MV-4-11 (cell line): ENCODE measurements at regions not wholly inside any gene's neighbourhood (a gene's known extent, or its start where the extent isn't known, plus 50 kb on each side); places are given as distances from the start of the nearest gene placed in this dataset.

Experiments
- DNase-seq: peaks from one replicate; lab custom pipeline; 2025; lab: John Stamatoyannopoulos, UW

DNA sequence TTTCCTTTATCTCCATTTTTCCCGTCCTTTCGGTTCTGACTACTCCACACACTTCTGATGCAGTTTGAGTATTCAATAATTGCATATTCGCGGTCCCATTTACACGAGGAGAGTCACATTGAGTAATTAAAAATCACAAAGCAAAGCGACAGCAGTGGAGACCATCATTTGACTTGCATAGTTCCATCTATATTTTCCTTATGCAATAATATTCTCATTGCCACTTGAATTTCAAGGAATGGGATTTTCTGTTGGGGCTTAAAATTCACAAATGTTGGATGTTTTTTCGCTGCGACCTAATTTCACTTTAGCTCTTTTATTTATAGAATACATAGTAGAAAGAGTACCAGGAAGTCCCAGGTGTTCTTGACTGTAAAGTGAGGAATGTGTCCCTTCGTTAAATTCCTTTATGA, 186.8 kb downstream of the ZEB2 start:
- DNase-seq: no peak

DNA sequence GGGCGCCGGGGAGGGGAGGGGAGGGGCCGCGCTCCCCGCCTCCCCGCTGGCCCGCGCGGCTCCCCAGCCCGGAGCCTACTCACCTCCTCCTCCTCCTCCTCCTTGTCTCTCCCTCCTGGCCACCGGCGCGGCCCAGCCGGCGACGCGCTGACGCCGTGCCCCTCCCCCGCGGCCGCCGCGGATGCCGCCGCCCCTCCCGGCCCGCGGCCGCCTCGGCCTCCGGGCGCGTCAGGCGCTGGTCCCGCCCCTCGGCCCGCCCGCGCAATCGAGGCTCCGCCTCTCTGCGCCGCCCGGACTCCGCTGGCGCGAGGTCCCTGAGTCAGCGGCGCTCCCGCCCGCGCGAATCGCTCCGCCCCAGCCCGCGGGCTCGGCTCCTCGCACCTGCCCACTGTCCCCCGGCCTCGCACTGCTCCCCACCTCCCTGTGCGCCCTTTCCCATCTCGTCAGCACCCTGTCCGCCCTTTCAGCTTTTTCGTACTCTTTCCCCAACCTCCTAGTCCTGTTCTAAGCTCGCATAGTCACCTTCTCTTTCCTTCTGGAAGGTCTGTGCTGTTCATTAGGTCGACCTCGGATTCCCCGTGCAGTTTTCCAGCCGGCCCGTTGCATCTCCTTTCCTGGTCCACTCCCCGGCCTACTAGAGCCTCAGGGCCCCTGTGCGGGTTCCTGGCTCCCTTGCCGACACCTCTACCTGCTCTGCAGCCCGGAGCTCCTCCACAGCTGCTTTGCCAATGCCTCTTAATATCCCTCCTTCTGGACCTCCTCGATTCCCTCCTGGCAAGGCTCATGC, 187.4 kb downstream of the ZEB2 start:
- peak; percentile 70 for DNase-seq

DNA sequence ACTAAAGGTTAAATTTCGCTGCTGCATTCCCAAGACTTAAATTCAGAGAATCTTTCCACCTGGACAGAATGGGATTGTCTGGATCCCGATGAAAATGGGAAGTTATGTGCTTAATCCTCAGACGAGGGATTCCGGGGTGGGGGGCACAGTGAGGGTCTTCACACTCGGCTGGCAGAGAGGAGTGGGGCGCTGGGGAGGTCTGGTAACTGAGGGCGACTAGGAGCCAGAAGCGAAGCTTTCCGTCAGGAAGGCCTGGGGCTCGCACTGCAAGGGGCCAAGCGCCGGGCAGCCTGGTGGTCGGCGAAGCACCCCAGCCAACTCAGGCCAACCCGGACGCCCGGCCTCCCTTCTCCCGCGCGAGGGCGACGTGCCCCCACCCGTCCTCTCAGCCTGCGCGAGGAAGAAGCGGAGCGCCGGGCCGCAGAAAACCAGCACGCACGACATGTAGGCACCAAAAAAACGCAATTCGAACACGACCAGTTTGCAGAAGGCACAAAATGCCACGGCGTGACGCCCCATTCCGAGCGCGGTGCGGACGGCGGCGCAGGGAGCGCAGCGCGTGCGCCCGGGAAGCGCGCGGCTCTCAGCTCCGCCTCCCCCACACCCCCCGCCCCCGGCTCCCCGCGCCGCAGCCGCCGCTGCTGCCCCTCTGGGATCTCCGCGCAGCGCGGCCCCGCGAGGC, 188.1 kb downstream of the ZEB2 start:
- DNase-seq: peak; percentile 65

DNA sequence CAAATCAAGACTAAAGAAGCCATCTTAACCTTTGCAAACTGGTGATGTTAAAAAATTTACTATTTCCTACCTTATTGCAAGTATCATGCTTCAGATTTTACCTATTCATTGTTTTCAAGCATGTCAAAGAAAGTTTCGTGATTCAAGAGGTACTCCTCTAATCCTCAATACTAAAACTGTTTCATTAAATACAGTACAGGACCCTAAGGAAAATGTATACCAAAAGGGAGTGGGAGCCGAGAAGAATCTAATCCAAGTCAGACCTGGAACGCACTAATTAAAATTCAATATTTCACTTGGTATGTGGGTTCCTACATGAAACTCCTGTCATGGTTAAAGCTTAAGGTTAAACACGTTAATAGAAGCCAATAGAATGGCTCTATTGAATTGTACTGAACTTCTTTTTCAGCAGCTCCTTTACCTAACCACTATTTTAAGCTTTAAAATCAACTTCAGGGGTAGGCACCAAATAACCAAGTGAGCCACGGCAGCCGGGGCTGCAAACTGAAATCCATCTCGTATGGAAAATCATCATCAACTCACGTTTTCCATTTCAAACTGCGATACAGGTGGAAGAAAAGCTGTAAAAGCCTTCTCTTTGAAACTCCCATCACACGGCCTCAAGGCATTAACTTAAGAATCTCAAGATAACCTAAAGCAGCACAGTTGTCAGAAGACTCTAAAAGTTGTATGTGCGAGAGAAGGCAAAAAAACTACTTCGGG, 188.8 kb downstream of the ZEB2 start:
- DNase-seq: no peak

DNA sequence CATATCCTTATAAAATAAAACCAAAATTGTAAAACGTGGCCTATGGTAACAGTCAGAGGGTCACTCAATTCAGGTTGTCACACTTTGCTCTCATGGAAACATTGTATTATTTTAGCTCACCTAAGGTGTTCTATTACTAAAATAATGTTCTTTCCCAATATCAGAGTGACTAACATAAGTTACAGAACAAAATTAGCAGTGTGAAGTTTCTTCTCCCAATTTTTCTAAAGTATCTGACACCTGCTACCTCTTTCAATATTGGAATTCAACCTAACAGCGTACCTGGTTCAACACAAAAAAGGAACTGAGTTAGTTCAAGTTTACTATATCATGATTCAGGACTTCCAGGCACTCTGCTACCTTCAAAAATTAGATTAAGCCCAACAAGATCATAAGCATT, 190.4 kb downstream of the ZEB2 start:
- DNase-seq: no peak

DNA sequence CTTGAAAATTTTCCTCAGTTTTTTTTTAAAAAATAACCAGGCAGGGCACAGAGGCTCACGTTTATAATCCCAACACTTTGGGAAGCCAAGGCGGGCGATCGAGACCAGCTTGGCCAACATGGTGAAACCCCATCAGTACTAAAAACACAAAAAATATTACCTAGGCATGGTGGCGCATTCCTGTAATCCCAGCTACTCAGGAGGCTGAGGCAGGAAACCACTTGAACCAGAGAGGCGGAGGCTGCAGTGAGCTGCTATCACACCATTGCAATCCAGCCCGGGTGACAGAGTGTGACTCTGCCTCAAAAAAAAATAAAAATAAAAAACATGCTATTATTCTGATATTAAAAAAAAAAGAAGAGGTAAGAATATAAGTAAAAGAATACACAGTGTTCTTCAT, 191.0 kb downstream of the ZEB2 start:
- no peak for DNase-seq

DNA sequence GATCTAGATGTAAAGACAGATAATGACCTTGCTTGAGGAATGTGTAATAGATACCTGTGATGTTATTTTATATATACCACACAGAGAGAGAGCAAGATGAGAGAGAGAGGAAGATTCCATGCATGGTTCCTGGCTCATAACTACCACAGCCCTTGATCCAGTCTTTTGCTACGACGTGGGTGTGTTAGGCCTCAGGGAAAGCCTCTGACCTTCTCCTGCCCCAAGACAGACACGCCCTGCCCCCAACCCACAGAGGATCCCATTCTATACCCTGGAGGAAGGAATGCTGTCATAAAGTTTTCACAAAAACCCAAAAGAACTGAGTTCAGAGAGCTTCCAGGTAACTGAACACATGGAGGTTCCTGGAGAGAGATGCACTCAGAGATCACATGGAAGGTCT, 193.1 kb downstream of the ZEB2 start:
- no peak for DNase-seq

DNA sequence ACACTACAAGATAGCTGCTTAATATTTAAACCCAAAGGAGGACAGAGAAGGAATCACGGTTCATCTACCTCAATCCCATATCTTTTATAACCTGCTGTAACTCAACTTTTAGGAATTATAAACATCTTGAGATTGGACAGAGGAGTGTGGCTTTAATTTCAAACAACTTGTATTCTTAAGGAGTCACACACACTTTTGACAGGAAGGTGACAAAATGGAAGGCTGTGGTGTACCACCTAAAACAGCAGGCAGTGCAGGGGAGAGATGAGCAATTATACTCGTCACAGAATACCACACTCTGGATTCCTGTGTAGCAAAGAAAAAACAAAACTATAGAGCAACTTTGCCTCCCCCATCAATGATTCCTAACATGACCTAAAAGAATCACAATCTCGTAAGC, 194.8 kb downstream of the ZEB2 start:
- no peak for DNase-seq

DNA sequence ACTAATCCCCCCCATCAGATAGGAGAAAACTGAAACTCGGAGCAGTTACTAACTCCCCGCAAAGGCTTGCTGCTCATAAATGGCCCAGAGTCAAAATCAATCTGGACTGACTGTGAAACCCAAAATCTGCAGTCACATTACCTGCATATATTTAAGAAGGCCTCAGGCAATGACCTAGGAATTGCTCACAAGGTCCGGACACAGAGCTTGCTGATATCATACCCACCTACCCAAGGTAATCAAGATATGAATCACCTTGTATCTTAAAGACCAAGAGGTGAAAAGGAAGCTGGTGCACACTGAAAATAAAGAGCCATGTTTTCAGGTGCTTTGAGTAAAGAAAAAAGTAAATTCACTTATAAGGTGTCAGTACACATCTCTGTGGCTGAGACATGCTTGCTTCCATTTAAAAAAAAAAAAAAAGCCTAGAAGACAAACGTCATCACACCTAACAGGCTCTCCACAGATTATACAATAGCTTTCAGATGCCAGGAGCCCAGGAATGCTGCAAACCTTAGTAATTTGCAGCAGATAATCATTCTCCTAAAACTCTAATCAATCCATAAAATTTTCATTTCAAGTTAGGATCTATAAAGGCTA, 195.4 kb downstream of the ZEB2 start:
- no peak for DNase-seq

DNA sequence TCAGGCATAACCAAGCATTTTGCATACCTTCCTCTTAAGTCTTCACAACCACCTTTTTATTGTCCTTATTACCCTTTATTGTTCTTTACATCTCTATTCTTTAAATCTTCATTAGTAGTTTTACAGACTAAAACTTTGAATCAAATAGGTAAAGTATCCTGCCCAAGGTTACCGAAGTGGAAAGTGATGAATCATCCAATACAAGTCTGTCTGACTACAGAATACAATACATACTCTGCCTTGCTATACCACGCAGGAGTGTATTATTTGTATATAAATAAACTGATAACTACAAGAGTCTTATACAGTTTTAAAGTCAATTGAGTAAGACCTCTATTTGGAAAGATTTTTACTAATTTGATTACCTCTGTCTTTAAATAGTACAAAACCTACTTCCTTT, 196.0 kb downstream of the ZEB2 start:
- DNase-seq: no peak

DNA sequence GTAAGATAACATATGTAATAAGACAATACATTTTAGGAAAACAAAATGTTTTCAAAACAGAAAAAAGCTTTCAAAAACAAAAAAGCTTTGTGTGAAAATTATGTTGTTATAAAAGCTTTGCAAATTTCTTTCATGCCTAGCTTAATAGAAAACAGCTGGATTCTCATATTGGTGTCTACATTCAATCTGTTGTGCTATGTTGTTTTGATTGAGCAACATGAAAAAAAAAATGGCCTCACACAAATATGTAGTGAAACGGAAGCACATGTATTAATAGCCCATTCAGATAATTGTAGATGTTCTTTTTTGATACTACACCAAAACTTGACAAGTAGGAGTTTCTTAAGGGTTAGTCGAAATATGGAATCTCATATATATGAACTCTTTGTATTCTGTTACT, 197.5 kb downstream of the ZEB2 start:
- no peak for DNase-seq

DNA sequence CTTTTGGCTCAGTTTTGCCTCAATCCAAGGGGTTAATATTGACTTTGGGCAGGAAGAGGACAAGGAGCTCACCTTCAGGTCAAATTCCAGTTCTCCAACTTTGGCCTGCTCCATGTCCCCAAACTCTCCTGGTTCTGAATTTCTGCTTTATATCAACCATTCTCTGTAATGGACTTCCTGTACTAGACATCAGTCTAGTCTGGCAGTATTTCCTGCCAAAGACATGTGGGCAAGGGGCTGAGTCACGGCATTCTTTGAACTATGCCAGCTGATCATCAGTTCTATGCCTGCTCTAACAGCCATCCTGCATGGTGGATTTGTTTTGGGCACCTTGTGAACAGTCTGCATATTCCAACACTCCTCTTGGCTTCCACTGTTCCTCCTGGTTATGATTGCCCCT, 199.4 kb downstream of the ZEB2 start:
- DNase-seq: peak; percentile 34

DNA sequence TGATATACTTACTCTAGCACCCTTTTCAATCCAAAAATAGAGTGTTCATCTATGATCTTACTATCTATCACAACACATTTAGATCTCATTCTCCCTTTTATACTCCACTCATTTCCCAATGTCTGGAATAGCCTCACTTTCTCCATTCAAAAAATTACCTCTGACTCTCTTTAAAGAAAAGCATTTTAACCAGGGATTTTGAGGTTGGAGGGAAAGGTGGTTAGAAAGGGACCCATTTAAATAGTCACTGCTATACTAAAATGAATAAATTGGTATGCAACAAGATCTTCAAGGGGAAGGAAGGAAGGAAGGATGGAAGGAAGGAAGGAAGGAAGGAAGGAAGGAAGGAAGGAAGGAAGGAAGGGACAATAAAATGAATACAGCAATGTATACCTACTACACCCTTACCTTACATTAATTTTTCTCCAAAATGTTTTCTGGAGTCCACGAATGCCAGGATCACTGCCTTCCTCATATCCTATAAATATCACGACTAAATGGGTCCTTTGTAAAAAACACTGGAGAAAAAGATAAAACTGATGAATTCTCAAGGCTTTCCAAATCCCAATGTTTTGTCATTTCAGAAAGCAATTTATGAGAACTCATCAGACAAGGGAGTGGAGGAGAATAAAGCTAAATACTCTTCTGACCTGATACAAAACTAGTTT, 202.7 kb downstream of the ZEB2 start:
- DNase-seq: no peak

DNA sequence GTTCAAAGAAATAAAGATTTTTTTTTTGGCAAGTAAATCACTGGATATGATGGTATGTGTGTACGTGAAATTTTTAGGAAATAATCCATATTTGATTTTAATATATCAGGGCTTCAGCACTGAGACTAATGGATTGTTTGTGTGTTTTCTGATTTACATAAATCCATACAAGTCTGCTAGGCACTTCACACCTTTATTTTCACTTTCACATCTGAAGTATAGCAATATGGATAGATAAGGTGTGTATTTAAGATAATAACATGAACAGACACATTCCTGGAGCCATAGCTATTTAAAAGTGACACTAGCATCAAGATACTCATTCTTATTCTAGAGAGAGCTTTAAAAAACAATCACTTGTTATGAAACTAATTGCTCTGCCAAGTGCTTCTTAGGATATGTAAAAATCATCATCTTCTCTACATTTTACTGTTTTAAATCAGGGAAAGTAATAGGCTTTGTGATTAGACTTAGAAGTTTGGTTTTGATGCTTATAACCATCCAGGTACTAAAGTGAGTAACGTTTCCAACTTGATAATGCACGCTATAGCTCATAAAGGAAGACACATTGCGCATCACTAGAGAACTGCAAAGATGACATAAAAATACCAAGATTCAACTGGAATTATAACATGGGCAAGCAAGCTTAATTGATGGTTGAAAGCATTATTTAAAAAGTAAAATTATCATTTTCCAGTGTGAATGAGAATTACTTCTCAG, 208.9 kb downstream of the ZEB2 start:
- no peak for DNase-seq

DNA sequence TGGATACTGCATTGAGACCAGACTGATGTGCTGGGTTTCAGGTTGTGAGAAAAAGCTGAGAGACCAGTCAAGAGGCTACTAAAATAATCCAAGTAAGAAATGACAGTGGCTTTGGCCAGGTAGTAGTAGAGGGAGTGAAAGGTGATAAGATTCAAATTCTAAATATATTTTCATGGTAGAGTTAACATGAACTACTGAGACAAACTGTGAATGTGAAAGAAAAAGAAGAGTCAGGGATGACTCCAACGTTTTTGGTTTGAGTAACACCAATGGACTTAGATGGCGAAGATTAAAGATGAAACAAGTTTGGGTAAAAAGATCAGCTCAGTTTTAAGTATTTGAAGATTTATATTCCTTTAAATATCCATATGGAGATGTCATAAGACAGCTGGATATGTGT, 209.4 kb downstream of the ZEB2 start:
- no peak for DNase-seq

DNA sequence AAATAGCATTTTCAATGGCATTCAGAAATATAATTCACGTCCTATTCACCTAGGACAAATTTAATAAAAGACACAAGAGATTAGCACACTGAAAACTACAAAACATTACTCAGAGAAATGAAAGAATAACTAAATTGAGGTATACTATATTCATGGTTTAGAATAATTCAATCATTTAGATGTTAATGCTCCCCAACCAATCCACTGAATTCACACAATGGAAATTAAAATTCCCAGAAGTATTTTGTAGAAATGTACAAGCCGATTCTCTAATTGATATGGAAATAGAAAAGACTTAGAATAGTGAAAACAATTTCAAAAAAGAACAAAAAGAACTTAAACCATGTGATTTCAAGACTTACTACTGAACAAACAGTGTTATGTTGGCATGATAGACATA, 212.2 kb downstream of the ZEB2 start:
- DNase-seq: no peak

DNA sequence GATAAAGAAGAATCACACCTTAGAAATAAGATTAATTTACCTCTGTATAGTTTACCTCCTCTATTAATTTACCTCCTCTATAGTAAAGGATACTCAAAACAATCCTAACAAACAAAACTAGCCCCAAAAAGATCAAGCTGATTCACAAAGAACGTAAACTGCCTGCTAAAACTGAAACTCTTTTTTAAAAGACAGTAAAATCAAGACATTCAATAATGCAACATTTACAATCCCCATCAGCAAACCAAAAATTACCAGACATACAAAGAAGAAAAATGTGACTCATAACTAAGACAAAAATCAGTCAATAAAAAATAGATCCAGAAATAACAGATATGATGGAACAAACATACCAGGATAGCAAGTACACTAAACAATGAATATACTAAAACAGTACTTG, 215.7 kb downstream of the ZEB2 start:
- DNase-seq: no peak

DNA sequence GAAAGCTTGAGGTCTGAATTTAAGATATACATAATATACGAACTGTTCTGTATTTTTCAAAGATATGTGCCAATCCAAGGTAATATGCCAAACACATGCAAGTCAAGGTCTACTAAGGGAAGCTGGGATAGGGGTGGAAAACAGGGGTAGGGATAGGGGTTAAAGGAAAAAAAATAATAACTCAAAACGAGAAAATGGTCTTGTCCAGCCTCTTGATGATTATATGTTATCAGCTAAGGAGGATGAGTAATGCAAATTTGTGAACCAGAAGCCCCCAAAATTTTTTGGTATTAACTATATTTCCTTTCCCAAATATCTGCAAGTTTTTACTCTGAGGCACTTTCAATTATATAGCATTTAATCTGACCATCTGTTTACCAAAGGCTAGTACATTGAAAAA, 219.3 kb downstream of the ZEB2 start:
- no peak for DNase-seq

DNA sequence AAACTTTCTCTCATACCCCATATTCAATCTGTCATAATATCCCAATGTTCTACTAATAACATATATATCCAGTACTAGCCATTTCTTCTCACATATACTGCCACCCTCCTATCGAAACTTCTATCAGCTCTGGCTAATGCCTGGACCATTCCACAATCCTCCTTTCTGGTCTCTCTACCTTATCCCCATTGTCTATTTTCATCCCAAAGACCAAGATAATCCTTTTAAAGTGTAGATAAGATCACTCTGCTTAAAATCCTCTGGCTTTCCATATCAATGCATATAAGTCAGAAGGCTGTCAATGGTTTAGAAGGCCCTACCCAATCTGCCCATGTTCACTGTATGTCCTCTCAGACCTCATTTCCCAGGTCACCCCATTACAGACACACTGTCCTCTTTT, 229.6 kb downstream of the ZEB2 start:
- no peak for DNase-seq

DNA sequence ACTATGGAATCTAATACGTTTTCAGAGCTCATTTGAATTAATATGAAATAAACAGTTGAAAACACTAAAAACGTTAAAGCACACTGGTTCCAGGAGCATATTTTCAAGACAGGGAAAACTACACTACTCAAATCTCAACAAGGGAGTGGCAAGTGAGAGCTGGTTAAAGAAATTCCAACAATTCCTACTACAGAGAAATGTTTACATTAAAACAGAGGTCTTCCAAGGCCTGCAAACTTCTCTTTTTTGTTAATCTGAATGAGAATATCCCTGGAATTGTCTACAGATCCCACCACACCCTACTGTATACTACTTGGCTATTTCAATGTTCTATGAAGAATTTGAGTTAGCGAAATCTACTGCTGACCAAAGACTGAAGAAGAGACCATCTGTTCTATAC, 231.5 kb downstream of the ZEB2 start:
- DNase-seq: no peak

DNA sequence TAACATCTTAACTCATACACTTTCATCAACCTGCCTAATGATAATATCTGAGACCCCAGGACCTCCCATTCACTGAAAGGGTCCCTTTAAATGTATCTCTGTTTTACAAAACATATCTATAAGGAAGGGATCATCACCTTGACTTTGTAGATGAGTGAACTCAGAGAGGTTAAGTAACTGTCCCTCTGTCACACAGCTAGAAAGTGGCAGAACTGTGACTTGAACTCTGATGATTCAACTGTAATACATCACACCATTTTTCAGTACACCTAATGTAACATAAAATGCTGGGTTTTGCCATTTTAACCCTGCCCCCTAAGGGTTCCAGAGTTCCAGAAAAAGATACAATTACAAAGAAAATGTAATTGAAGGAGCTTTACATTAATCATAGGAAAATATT, 234.6 kb downstream of the ZEB2 start:
- DNase-seq: no peak

DNA sequence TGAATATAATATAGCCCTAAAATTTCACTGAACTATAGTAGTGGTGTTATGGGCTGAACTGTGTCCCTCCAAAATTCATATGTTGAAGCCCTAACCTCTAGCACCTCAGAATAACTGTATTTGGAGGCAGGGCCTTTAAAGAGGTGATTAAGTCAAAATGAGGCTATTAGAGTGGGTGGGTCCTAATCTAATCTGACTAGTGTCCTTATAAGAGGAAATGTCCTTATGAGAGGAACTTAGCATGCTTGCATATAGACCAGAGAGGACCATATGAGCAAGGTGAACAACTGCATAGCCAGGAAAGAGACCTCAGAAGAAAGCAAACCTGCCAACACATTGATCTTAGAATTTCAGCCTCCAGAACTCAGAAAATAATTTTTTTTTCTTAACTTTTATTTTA, 238.4 kb downstream of the ZEB2 start:
- no peak for DNase-seq
